HL-60 (cell line): ENCODE measurements at regions not wholly inside any gene's neighbourhood (a gene's known extent, or its start where the extent isn't known, plus 50 kb on each side); places are given as distances from the start of the nearest gene placed in this dataset.

Source experiments
- GABPA ChIP-seq: IDR thresholded peaks from 2 replicates; pipeline ENCODE4 v1.6.1; 2012; ENCODE audit warnings: low read depth
- POLR2AphosphoS5 ChIP-seq: IDR thresholded peaks from 2 replicates; pipeline ENCODE4 v1.6.1; 2012; ENCODE audit warnings: low read depth
- TF ChIP-seq, protein P1 (sequence below): IDR thresholded peaks from one replicate; pipeline ENCODE4 v1.5.1; 2011; ENCODE audit warnings: low read length, control low read depth, inconsistent platforms; ENCODE audit not compliant: insufficient read depth

GRCh38 chr1:219465212-219466093, 147.5 kb downstream of the ZC3H11B start:
- TF ChIP-seq, protein P1, sequence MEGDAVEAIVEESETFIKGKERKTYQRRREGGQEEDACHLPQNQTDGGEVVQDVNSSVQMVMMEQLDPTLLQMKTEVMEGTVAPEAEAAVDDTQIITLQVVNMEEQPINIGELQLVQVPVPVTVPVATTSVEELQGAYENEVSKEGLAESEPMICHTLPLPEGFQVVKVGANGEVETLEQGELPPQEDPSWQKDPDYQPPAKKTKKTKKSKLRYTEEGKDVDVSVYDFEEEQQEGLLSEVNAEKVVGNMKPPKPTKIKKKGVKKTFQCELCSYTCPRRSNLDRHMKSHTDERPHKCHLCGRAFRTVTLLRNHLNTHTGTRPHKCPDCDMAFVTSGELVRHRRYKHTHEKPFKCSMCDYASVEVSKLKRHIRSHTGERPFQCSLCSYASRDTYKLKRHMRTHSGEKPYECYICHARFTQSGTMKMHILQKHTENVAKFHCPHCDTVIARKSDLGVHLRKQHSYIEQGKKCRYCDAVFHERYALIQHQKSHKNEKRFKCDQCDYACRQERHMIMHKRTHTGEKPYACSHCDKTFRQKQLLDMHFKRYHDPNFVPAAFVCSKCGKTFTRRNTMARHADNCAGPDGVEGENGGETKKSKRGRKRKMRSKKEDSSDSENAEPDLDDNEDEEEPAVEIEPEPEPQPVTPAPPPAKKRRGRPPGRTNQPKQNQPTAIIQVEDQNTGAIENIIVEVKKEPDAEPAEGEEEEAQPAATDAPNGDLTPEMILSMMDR, result no peak
- TF ChIP-seq GABPA, result no peak
- no peak for TF ChIP-seq POLR2AphosphoS5
